Spleen (tissue), 7 donors: ENCODE measurements at regions not wholly inside any gene's neighbourhood (a gene's known extent, or its start where the extent isn't known, plus 50 kb on each side); places are given as distances from the start of the nearest gene placed in this dataset.

Experiments used
- POLR2A ChIP-seq, 3 donors: fragments of 450-650 bp; IDR thresholded peaks; one replicate each; pipeline ENCODE4 v1.5.1; 2017; ENCODE audit warnings: antibody characterized with exemption in 3 of 3, mild to moderate bottlenecking in 1 of 3
- POLR2AphosphoS5 ChIP-seq, 3 donors: sonication (generic); formaldehyde crosslinking; IDR thresholded peaks; one replicate each; pipeline ENCODE4 v1.5.1; 2017; ENCODE audit warnings: antibody characterized with exemption in 3 of 3
- TF ChIP-seq, protein P1 (sequence below), 11 experiments: fragments of 200-600 bp in 7 of 11; fragments of 450-650 bp in 4 of 11; sonication (generic) in 4 of 11; IDR thresholded peaks in 8 of 11; conservative IDR thresholded peaks in 3 of 11; 1 replicate in 7 of 11; 2 replicates in 4 of 11; pipeline versions ENCODE4 v1.4.0 to v1.8.0; 2016 to 2021; ENCODE audit warnings: antibody characterized with exemption in 11 of 11, inconsistent platforms in 4 of 11, mild to moderate bottlenecking in 1 of 11
- donor health status: DM: no; HTN: no; CAD: no; lungs with moderate emphysema.
- donor health status: DM: no; HTN: no; CAD: no.
- donor health status: DM: no; HTN: no; CAD: no.

DNA sequence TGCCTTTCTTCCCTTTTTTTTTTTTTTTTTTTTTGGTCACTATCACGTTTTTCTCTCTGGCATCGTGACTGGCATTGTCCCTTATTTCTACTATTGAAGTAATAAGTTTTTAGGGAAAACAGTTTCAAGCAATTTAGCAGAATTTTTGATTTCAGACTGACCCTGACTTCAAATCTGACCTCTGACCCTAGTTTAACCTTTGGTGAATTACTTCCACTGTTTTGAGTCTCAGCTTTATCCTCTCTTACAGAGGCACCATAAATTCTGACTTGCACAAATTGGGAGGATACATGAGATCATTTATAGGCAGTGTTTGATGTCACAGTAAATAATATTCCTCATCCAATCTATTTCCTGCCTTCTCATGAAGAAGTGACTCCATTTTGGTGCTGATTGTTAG is 187.0 kb downstream of the FASLG start:
- TF ChIP-seq POLR2AphosphoS5 (IDR thresholded peaks at IDR 0.05) (no peak), POLR2A (IDR thresholded peaks at IDR 0.05) (no peak)
- TF ChIP-seq, protein P1, sequence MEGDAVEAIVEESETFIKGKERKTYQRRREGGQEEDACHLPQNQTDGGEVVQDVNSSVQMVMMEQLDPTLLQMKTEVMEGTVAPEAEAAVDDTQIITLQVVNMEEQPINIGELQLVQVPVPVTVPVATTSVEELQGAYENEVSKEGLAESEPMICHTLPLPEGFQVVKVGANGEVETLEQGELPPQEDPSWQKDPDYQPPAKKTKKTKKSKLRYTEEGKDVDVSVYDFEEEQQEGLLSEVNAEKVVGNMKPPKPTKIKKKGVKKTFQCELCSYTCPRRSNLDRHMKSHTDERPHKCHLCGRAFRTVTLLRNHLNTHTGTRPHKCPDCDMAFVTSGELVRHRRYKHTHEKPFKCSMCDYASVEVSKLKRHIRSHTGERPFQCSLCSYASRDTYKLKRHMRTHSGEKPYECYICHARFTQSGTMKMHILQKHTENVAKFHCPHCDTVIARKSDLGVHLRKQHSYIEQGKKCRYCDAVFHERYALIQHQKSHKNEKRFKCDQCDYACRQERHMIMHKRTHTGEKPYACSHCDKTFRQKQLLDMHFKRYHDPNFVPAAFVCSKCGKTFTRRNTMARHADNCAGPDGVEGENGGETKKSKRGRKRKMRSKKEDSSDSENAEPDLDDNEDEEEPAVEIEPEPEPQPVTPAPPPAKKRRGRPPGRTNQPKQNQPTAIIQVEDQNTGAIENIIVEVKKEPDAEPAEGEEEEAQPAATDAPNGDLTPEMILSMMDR (IDR thresholded peaks at IDR 0.05 in 8 of 11, conservative IDR thresholded peaks at IDR 0.05 in 3 of 11), result no peak
